Mucosa of stomach (tissue), 1 donor: ENCODE measurements at regions not wholly inside any gene's neighbourhood (a gene's known extent, or its start where the extent isn't known, plus 50 kb on each side); places are given as distances from the start of the nearest gene placed in this dataset.
"Not testable (repeated sequence)": the region's sequence is repeated elsewhere in the genome, so short reads cannot be mapped to it uniquely, and the experiment has no call there.

Experiments used
- H3K27me3 ChIP-seq: one replicate; pipeline ENCODE4 v1.7.0; 2013; ENCODE audit warnings: mild to moderate bottlenecking, low read length; ENCODE audit not compliant: control insufficient read depth, insufficient read depth
- H3K36me3 ChIP-seq: one replicate; pipeline ENCODE4 v1.7.0; 2013; ENCODE audit warnings: low read length; ENCODE audit not compliant: control insufficient read depth, insufficient read depth
- H3K4me1 ChIP-seq: one replicate; pipeline ENCODE4 v1.7.0; 2013; ENCODE audit warnings: mild to moderate bottlenecking, low read length; ENCODE audit not compliant: control insufficient read depth, insufficient read depth
- H3K4me3 ChIP-seq: one replicate; pipeline ENCODE4 v1.7.0; 2013; ENCODE audit warnings: low read length
- H3K9ac ChIP-seq: one replicate; pipeline ENCODE4 v1.7.0; 2013; ENCODE audit warnings: mild to moderate bottlenecking, low read length, moderate library complexity
- H3K9me3 ChIP-seq: one replicate; pipeline ENCODE4 v1.7.0; 2013; ENCODE audit warnings: mild to moderate bottlenecking, low read length, moderate library complexity; ENCODE audit not compliant: control insufficient read depth
- donor health status: Pancreatic carcinoma.

- no peaks in the 10 kb centered on the region for H3K9me3 ChIP-seq
- H3K36me3 ChIP-seq, result no peaks in the 10 kb centered on the region
- no peak overlapping the region for H3K9ac ChIP-seq
- H3K4me3 ChIP-seq, result no peak overlapping the region
- no peaks in the 10 kb centered on the region for H3K27me3 ChIP-seq
- peaks cover 25% of the 10 kb centered on the region for H3K4me1 ChIP-seq
These were observed 52.5 kb upstream of the FBXO28 start for GRCh38 chr1:224061436-224061835.

- no peak overlapping the region for H3K4me3 ChIP-seq
- no peaks in the 10 kb centered on the region for H3K27me3 ChIP-seq
- H3K9ac ChIP-seq, result no peak overlapping the region
- H3K4me1 ChIP-seq, result peaks cover 22% of the 10 kb centered on the region
- H3K36me3 ChIP-seq, result no peaks in the 10 kb centered on the region
- H3K9me3 ChIP-seq, result no peaks in the 10 kb centered on the region
These were observed 53.9 kb upstream of the FBXO28 start for GRCh38 chr1:224059897-224060427.

GRCh38 chr1:224058303-224058702 lies 55.6 kb upstream of the FBXO28 start:
- peaks cover 7% of the 10 kb centered on the region for H3K4me1 ChIP-seq
- H3K9me3 ChIP-seq, result no peaks in the 10 kb centered on the region
- no peak overlapping the region for H3K4me3 ChIP-seq
- no peak overlapping the region for H3K9ac ChIP-seq
- no peaks in the 10 kb centered on the region for H3K27me3 ChIP-seq
- no peaks in the 10 kb centered on the region for H3K36me3 ChIP-seq

- H3K4me3 ChIP-seq, result no peak overlapping the region
- H3K9me3 ChIP-seq, result no peaks in the 10 kb centered on the region
- no peak overlapping the region for H3K9ac ChIP-seq
- H3K27me3 ChIP-seq, result no peaks in the 10 kb centered on the region
- peaks cover 7% of the 10 kb centered on the region for H3K4me1 ChIP-seq
- no peaks in the 10 kb centered on the region for H3K36me3 ChIP-seq
These were observed 56.3 kb upstream of the FBXO28 start for GRCh38 chr1:224057461-224058199.

- H3K9ac ChIP-seq, result no peak overlapping the region
- no peaks in the 10 kb centered on the region for H3K36me3 ChIP-seq
- H3K27me3 ChIP-seq, result no peaks in the 10 kb centered on the region
- H3K4me1 ChIP-seq, result peaks cover 7% of the 10 kb centered on the region
- no peak overlapping the region for H3K4me3 ChIP-seq
- no peaks in the 10 kb centered on the region for H3K9me3 ChIP-seq
These were observed 59.3 kb upstream of the FBXO28 start for GRCh38 chr1:224054611-224055010.

GRCh38 chr1:224054012-224054411 lies 59.9 kb upstream of the FBXO28 start:
- no peak overlapping the region for H3K9ac ChIP-seq
- no peaks in the 10 kb centered on the region for H3K36me3 ChIP-seq
- peaks cover 7% of the 10 kb centered on the region for H3K4me1 ChIP-seq
- H3K9me3 ChIP-seq, result no peaks in the 10 kb centered on the region
- no peaks in the 10 kb centered on the region for H3K27me3 ChIP-seq
- H3K4me3 ChIP-seq, result no peak overlapping the region

GRCh38 chr1:224053456-224053855 lies 60.5 kb upstream of the FBXO28 start:
- H3K4me3 ChIP-seq, result no peak overlapping the region
- no peaks in the 10 kb centered on the region for H3K36me3 ChIP-seq
- no peaks in the 10 kb centered on the region for H3K9me3 ChIP-seq
- no peak overlapping the region for H3K9ac ChIP-seq
- no peaks in the 10 kb centered on the region for H3K27me3 ChIP-seq
- peaks cover 7% of the 10 kb centered on the region for H3K4me1 ChIP-seq

GRCh38 chr1:224052772-224053171 lies 61.1 kb upstream of the FBXO28 start:
- Histone ChIP-seq H3K4me1 (peaks cover 4% of the 10 kb centered on the region), H3K4me3 (no peak overlapping the region), H3K9ac (no peak overlapping the region), H3K36me3 (no peaks in the 10 kb centered on the region), H3K9me3 (no peaks in the 10 kb centered on the region), H3K27me3 (no peaks in the 10 kb centered on the region)

GRCh38 chr1:224051782-224052181 lies 62.1 kb upstream of the FBXO28 start:
- H3K36me3 ChIP-seq, H3K4me1 ChIP-seq, H3K9me3 ChIP-seq, H3K9ac ChIP-seq, H3K4me3 ChIP-seq, H3K27me3 ChIP-seq: not testable (repeated sequence)

GRCh38 chr1:224051086-224051406 lies 62.9 kb upstream of the FBXO28 start:
- H3K9me3 ChIP-seq, result no peaks in the 10 kb centered on the region
- no peaks in the 10 kb centered on the region for H3K4me1 ChIP-seq
- no peak overlapping the region for H3K4me3 ChIP-seq
- no peak overlapping the region for H3K9ac ChIP-seq
- H3K36me3 ChIP-seq, result no peaks in the 10 kb centered on the region
- no peaks in the 10 kb centered on the region for H3K27me3 ChIP-seq

- no peaks in the 10 kb centered on the region for H3K27me3 ChIP-seq
These were observed 66.4 kb upstream of the FBXO28 start for GRCh38 chr1:224047538-224047937.

GRCh38 chr1:224045556-224045955 lies 68.4 kb upstream of the FBXO28 start:
- H3K4me3 ChIP-seq, result no peak overlapping the region
- H3K4me1 ChIP-seq, result no peaks in the 10 kb centered on the region
- no peaks in the 10 kb centered on the region for H3K27me3 ChIP-seq
- no peaks in the 10 kb centered on the region for H3K9me3 ChIP-seq
- no peak overlapping the region for H3K9ac ChIP-seq
- H3K36me3 ChIP-seq, result no peaks in the 10 kb centered on the region

More at GRCh38 chr1:224047538-224047937, 66.4 kb upstream of the FBXO28 start:
- Histone ChIP-seq H3K9me3 (no peaks in the 10 kb centered on the region), H3K9ac (no peak overlapping the region), H3K36me3 (no peaks in the 10 kb centered on the region), H3K4me1 (no peaks in the 10 kb centered on the region), H3K4me3 (no peak overlapping the region)

GRCh38 chr1:224044420-224044819 lies 69.5 kb upstream of the FBXO28 start:
- Histone ChIP-seq H3K9me3 (no peaks in the 10 kb centered on the region), H3K27me3 (no peaks in the 10 kb centered on the region), H3K36me3 (no peaks in the 10 kb centered on the region), H3K4me1 (no peaks in the 10 kb centered on the region), H3K4me3 (no peak overlapping the region), H3K9ac (no peak overlapping the region)
